ENCODE measurements at regions not wholly inside any gene's neighbourhood (a gene's known extent, or its start where the extent isn't known, plus 50 kb on each side); places are given as distances from the start of the nearest gene placed in this dataset.

- no peak for DNase-seq (ENCODE audit: low spot score)
- intact Hi-C loops (cut with DNase I) = no loop called here
Observed at GRCh38 chr13:37379841-37380240, 218.7 kb downstream of the POSTN start.

GRCh38 chr13:37375724-37376123, 222.8 kb downstream of the POSTN start:
- intact Hi-C loops (cut with DNase I) = no loop called here
- no peak for DNase-seq (ENCODE audit: low spot score)

DNA sequence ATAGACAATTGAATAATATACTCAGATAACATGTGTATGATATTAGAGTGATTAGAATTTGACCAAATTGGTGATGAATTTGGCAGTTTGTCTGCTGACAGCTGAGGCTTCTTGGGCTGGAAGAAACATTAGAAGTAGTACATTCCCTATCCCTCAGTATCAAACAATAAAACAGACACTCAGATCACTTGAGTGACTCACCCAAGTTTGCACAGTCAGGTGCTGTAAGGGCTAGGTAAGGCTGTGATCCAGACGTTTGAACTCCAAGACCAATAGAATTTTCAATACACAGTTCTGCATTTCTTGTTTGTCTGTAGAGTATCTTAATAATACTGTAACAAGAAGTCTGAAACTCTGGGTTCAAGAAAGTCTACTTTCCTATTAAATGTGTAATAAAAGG, 223.5 kb downstream of the POSTN start:
- intact Hi-C loops (cut with DNase I) = no loop called here

GRCh38 chr13:37369616-37370015, 229.0 kb downstream of the POSTN start:
- intact Hi-C loops (cut with DNase I) = no loop called here
- no peak for DNase-seq (ENCODE audit: low spot score)

More for the DNA sequence above, 223.5 kb downstream of the POSTN start:
- no peak for DNase-seq (ENCODE audit: low spot score)

GRCh38 chr13:37368501-37368900, 230.1 kb downstream of the POSTN start:
- intact Hi-C loops (cut with DNase I) = no loop called here
- DNase-seq (ENCODE audit: low spot score) = no peak

DNA sequence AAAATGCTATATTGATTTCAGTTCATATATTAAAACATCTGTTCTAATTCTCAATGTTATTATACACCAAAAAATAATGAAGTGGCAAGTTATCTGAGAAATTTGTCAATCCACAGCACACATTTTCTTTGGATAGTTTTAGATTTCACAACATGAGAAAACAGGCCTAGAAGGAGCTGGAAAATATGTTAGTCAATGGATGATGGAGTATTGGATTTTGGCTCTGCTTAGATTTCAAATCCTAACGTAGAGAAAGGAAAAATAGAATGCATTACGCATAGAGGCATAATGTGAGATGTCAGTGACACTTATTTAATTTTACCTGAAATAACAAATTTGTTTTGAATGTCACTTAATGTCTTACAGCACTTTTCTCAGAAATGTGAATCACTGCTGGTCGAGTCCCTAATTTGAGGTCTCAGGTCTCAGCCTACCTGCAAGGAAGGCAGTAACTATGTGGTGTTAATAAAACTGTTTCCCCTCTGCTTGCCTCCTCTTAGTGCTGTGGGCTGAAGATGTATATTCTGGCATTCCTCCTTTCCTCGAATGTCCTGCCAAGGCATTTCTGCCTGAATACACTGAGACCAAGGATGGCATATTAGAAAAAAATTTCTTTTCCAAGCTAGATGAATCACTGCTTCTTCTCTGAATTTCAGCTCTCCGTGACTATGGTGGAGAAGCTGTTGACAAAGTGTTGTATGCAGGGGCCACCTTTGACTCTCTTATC, 232.4 kb downstream of the POSTN start:
- intact Hi-C loops (cut with DNase I) = no loop called here
- DNase-seq (ENCODE audit: low spot score) = no peak

DNA sequence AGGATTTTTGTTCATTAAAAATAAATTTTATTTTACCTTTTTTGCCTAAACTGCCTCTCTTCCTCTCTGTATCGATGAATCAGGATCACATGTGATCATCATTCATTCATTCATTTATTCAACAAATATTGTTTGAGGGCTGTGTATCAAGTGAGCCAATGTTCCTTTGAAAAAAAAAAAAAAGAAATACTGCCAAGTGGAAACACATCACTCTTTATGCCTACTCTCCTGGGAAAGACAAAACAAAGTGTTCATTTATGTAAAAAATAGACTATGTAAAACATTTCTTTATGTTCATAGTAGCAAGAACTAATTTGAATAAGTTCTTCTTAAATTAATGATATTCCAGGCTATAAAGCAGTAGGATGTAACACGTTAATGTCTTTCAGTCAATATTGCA, 233.1 kb downstream of the POSTN start:
- intact Hi-C loops (cut with DNase I) = no loop called here
- no peak for DNase-seq (ENCODE audit: low spot score)

DNA sequence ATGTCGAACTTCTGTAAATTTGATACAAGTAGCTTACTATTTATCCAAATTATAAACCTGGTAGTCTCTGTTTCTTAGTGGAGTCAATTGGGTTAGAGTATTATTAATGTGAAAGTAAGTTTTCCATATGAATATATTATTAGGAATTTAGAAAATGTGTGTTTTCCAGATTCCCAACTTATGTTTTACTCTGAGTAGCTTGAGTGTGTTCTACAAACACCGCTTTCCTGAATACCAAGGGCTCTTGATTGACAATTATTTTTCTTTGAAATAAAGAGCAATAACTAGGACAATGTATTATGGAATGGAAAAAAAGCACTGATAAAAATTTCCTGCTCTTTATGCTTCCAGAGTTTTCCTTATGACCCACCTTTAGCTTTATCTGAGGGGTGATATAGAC, 233.6 kb downstream of the POSTN start:
- intact Hi-C loops (cut with DNase I) = no loop called here

GRCh38 chr13:37364007-37364406, 234.6 kb downstream of the POSTN start:
- no peak for DNase-seq (ENCODE audit: low spot score)
- intact Hi-C loops (cut with DNase I) = no loop called here

More for the DNA sequence above, 233.6 kb downstream of the POSTN start:
- no peak for DNase-seq (ENCODE audit: low spot score)

DNA sequence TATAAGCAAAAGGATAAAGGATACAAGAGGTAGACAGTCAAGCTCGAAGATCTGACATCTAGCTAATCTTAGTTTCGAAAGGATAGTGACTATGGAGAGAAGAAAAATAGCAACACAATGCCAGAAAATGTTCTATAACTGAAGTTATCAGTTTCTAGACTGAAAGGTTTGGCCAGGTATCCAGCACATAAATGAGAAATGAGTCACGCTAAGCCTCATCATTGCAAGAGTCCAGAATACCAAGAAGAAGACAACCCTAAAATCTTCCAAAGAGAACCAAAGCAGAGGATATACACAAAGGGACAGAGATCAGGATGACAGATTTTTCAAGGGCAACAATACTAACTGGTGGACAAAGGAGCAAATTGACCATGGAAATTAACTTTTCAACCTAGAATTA, 237.0 kb downstream of the POSTN start:
- intact Hi-C loops (cut with DNase I) = no loop called here
- no peak for DNase-seq (ENCODE audit: low spot score)

DNA sequence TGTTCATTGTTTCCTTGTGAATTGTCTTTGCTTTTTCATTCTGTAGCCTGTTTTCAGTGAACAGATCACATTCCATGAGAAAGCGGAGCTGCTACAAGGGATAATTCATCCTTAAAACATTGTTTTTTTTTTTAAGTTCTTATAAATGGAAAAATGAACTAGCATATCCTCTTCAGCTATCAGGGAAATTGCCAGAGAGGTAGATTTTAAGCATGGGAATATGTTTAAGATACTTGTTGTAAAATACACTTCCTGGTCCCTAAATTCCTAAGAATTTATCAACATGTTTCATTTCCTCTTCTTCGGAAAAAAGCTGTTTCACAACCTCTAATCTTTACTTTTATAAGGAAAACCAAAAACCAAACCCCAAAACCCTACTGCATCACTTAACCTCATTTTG, 238.0 kb downstream of the POSTN start:
- intact Hi-C loops (cut with DNase I) = no loop called here
- no peak for DNase-seq (ENCODE audit: low spot score)

DNA sequence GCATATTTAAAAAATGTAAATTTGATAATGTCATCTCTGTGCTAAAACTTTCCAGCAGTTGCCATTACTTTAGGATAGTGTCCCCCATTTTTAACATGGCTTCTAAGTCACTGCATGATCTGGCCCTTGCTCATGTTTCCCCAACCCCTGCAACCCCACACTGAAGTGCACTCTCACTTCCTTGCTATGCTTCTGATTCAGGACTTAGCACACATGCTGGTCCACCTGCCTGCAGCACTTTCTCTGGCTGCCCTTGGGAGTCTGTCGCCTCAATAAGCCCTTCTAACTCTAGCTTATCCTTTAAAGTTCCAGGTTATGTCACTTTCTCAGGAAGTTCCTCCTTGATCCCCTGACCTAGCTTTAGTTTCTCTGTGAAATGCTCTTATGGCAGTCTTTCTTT, 241.0 kb downstream of the POSTN start:
- no peak for DNase-seq (ENCODE audit: low spot score)
- intact Hi-C loops (cut with DNase I) = no loop called here

GRCh38 chr13:37353911-37354310, 244.7 kb downstream of the POSTN start:
- intact Hi-C loops (cut with DNase I) = no loop called here
- no peak for DNase-seq (ENCODE audit: low spot score)

GRCh38 chr13:37351211-37351610, 245.7 kb upstream of the CSNK1A1L start:
- intact Hi-C loops (cut with DNase I) = no loop called here
- no peak for DNase-seq (ENCODE audit: low spot score)

DNA sequence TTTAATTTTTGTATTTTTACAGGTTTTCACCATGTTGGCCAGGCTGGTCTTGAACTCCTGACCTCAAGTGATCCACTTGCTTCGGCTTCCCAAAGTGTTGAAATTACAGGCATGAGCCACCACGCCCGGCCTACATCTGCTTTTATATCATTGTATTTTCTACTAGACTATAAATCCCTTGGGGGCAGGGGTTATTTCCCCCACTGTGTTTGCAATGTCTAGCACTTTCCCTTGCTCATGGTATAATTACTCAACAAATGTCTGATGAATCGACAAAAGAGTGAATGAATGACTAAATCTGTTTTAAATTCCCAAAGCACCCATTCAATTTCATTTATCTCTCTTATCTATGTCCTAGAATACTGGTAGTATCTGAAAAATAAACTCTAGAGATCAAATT, 244.5 kb upstream of the CSNK1A1L start:
- no peak for DNase-seq (ENCODE audit: low spot score)
- intact Hi-C loops (cut with DNase I) = loop anchor here in 1 of 2 donors (10.0 kb wide), 1 partner anchor 235 kb away; no protein-coding TSS in a partner anchor

- DNase-seq (ENCODE audit: low spot score) = no peak
- intact Hi-C loops (cut with DNase I) = loop anchor here in 1 of 2 donors (10.0 kb wide), 1 partner anchor 234 kb away; no protein-coding TSS in a partner anchor
Observed at GRCh38 chr13:37348916-37349643, 243.6 kb upstream of the CSNK1A1L start.

DNA sequence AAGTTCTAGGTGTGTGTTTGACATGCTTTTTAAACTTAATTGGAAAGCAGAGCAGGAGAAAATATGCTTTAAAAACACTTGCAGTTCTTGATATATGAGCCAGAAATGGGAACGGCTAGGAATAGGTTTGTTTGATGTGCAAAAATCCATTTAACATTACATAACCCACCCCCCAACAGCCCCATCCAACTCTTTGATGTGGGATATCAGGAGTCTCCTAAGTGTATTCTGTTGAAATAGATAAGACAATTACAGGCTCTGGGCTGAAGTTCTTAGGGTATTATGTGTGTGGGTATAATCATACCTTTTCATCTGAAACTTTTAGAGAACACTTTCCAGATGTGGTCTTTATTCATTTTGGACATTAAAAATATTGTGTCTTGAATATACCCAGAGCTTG, 240.4 kb upstream of the CSNK1A1L start:
- no peak for DNase-seq (ENCODE audit: low spot score)
- intact Hi-C loops (cut with DNase I) = loop anchor here in 1 of 2 donors (10.0 kb wide), 1 partner anchor 231 kb away; no protein-coding TSS in a partner anchor

GRCh38 chr13:37345391-37345790, 239.9 kb upstream of the CSNK1A1L start:
- intact Hi-C loops (cut with DNase I) = loop anchor here in 1 of 2 donors (10.0 kb wide), 1 partner anchor 231 kb away; no protein-coding TSS in a partner anchor
- DNase-seq (ENCODE audit: low spot score) = no peak

GRCh38 chr13:37344056-37344455, 238.6 kb upstream of the CSNK1A1L start:
- intact Hi-C loops (cut with DNase I) = loop anchor here in 1 of 2 donors (10.0 kb wide), 1 partner anchor 229 kb away; no protein-coding TSS in a partner anchor
- no peak for DNase-seq (ENCODE audit: low spot score)

GRCh38 chr13:37342205-37342604, 236.7 kb upstream of the CSNK1A1L start:
- peak; percentile 70 for DNase-seq (ENCODE audit: low spot score)
- intact Hi-C loops (cut with DNase I) = loop anchor here in 1 of 2 donors (10.0 kb wide), 1 partner anchor 227 kb away; no protein-coding TSS in a partner anchor
